ENCODE measurements at regions not wholly inside any gene's neighbourhood (a gene's known extent, or its start where the extent isn't known, plus 50 kb on each side); places are given as distances from the start of the nearest gene placed in this dataset.
"Not testable (repeated sequence)": the region's sequence is repeated elsewhere in the genome, so short reads cannot be mapped to it uniquely, and the experiment has no call there.

DNA sequence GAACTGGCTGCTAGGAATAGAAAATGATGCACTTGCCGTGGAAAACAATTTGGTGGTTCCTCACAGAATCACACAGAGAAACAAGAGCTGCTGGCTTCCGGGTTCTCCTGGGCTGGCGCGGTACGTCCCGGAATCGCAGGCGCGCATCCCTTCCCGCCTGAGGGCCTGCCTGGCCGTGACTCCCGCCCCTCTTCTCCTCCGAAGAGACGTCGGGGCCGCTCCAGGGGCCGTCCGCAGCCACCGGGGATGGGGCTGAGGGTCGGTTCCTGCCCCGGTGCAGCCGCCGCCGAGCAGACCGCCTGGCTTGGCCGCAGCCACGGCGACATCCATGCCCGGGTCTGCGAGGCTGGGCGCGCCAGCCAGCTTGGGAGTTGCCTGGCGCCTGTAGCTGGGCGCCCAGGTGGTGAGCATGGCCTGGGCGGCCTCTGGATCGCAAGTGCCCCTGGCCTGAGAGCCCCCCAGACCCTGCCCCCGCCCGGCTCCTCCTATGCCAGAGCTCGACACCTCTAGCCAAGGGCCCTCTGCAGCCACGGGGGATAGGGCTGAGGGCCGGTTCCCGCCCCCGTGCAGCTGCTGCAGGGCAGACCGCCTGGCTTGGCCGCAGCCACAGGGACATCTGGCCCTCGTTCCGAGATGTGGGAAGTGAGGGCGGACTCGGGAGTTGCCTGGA lies 83.9 kb upstream of the ZNG1F start:
- DNase-seq: not testable (repeated sequence)

GRCh38 chr9:41270992-41271391 lies 81.9 kb upstream of the ZNG1F start:
- not testable (repeated sequence) for DNase-seq

DNA sequence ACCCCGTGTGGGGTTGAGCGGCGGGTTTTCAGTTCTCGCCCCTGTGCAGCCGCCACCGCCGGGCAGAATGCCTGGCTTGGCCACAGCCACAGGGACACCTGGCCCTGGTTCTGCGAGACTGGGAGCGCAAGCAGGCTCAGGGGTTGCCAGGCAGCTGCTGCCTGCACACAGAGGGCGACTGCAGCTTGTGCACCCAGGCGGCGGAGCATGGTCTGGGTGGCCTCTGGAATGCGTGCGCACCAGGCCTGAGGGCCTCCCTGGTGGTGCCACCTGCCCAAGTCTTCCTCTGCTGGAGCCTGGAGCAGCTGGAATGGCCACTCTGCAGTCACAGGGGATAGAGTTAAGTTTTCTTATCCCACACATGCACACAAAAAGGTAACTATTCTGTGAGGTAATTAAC lies 80.4 kb upstream of the ZNG1F start:
- DNase-seq: not testable (repeated sequence)

GRCh38 chr9:41269054-41269453 lies 79.9 kb upstream of the ZNG1F start:
- DNase-seq: not testable (repeated sequence)

DNA sequence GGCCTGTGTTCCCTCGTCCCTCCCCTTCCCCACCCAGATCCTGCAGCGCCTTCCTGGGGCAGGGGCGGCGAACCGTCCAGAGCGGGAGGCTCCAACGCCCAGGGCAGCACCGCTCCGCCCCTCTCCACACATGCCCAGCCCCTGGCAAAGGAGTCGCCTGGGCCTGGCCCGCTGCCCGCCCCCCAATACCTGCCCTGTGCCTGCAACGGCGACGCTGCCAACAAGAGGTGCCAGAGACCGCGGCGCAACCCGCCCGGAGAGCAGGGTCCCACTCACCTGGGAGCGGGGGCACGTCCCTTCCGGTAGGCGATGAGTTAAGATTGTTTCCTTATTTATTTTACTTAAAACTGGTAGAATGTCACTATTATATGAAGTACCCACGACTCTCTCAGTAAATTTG lies 77.5 kb upstream of the ZNG1F start:
- not testable (repeated sequence) for DNase-seq

DNA sequence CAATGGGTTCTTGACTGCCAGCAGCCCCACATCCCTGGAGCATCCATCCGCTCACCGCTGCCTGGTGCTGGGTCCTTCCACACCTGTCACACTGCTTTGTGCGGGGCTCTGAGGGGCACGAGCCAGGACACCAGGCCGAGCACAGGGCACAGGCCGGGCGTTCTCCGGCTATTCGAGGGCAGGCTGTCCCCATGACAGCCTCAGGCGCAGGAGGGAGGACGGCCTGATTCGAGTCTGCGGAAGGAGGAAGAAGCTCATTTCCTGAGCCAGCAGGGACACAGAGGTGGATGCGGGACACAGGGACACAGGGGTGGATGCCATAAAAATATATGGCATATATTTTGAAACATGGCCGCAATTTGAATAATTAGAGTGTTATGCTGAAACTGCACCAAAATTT lies 76.9 kb upstream of the ZNG1F start:
- not testable (repeated sequence) for DNase-seq

DNA sequence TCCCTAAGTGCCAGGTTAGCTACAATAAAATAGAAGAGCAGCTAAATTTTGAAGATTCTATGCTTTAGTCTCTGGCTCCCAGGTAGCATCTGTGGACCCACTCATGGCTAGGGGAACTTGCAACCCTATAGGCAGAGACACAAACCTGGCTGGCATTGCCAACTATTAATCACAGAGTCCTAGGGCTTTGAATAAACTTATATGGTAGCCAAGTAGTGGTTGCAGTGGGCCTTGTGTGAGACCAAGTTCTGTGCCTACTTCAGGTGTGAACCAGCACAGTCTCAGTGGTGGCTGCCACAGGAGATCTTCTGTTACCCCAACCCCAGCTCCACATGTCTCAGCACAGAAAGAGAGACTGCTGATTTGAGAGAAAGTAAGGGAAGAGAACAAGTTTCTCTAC lies 62.9 kb upstream of the ZNG1F start:
- not testable (repeated sequence) for DNase-seq

GRCh38 chr9:41251101-41251500 lies 62.0 kb upstream of the ZNG1F start:
- not testable (repeated sequence) for DNase-seq

DNA sequence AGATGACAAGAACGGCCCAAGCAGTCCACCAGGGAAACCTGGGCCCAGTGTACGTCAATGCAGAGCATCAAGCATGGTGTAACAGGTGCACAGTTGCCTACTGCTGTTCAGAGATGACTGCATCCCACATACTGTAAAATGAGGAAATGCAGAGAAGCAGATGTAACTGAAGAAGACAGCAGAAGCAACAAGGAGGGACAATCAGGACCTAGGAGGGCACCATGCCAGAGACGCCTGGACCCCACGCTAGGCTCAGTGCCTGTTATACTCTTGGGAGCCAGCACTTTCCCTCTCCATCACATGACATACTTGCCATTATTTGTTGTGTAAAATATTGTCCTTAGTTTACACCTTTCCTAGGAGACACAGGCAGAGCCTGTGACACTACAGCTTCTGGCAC lies 57.6 kb upstream of the ZNG1F start:
- not testable (repeated sequence) for DNase-seq
